Panc1 (cell line): ENCODE measurements at regions not wholly inside any gene's neighbourhood (a gene's known extent, or its start where the extent isn't known, plus 50 kb on each side); places are given as distances from the start of the nearest gene placed in this dataset.

ENCODE experiments used
- ATAC-seq: fragments of 200-7000 bp; cut with Tn5 transposase; 2 replicates; pipeline ENCODE4 v1.9.1; 2020; ENCODE audit warnings: mild to moderate bottlenecking, moderate library complexity
- BruUV-seq: library from RNA; stranded (reverse); fragments of 400-500 nt; replicated peaks from 2 replicates; lab custom pipeline; 2021; lab: Mats Ljungman, UMichigan
- CTCF ChIA-PET: fragments of 300-600 bp; sonication (Branson Sonifier 250); formaldehyde crosslinking; loops from one replicate; lab custom pipeline; 2022; ENCODE audit warnings: antibody characterized with exemption; lab: Charles Lee
- POLR2A ChIA-PET: fragments of 300-600 bp; sonication (Branson Sonifier 250); formaldehyde crosslinking; loops from one replicate; lab custom pipeline; 2022; ENCODE audit warnings: antibody characterized with exemption; lab: Charles Lee
- DNase-seq: peaks from one replicate; pipeline ENCODE4 v3.0.0-alpha.2; 2010; ENCODE audit warnings: low read depth, low spot score
- H3K27ac ChIP-seq: 2 replicates; pipeline ENCODE4 v1.5.1; 2011; ENCODE audit warnings: mild to moderate bottlenecking, low read length, inconsistent platforms
- H3K27me3 ChIP-seq: fragments of 200-500 bp; sonication (Bioruptor generic); 2 replicates; pipeline ENCODE4 v1.6.0; 2014; ENCODE audit warnings: low read length, inconsistent platforms; ENCODE audit not compliant: control insufficient read depth, insufficient read depth
- H3K36me3 ChIP-seq: fragments of 200-500 bp; sonication (Bioruptor generic); 2 replicates; pipeline ENCODE4 v1.5.1; 2014; ENCODE audit warnings: inconsistent platforms, mild to moderate bottlenecking, low read length, moderate library complexity; ENCODE audit not compliant: control insufficient read depth, insufficient read depth
- H3K4me1 ChIP-seq: 2 replicates; pipeline ENCODE4 v1.5.1; 2011; ENCODE audit warnings: inconsistent platforms, mild to moderate bottlenecking, low read length, moderate library complexity; ENCODE audit not compliant: control insufficient read depth, insufficient read depth
- H3K4me3 ChIP-seq, 2 experiments: 2 replicates each; pipeline ENCODE4 v1.5.1; 2011 to 2012; ENCODE audit warnings: low read depth in 2 of 2, low read length in 2 of 2, mild to moderate bottlenecking in 2 of 2, inconsistent platforms in 1 of 2, moderate library complexity in 1 of 2
- H3K9me3 ChIP-seq: fragments of 200-500 bp; sonication (Bioruptor generic); 2 replicates; pipeline ENCODE4 v1.5.1; 2014; ENCODE audit warnings: low read depth, mild to moderate bottlenecking, inconsistent platforms, low read length, moderate library complexity; ENCODE audit not compliant: control insufficient read depth, insufficient read depth
- CTCF ChIP-seq: fragments of 450-650 bp; IDR thresholded peaks from 2 replicates; pipeline ENCODE4 v1.5.1; 2017; ENCODE audit warnings: mild to moderate bottlenecking
- POLR2AphosphoS5 ChIP-seq: IDR thresholded peaks from 2 replicates; pipeline ENCODE4 v1.6.1; 2012; ENCODE audit warnings: mild to moderate bottlenecking, low read depth, low read length, moderate library complexity
- REST ChIP-seq, 2 experiments: IDR thresholded peaks; 2 replicates each; pipeline ENCODE4 v1.6.1; 2011 to 2012; ENCODE audit warnings: low read depth in 2 of 2, control low read depth in 1 of 2, low read length in 1 of 2, mild to moderate bottlenecking in 1 of 2, moderate library complexity in 1 of 2; ENCODE audit not compliant: insufficient read depth in 1 of 2
- SIN3A ChIP-seq: IDR thresholded peaks from 2 replicates; pipeline ENCODE4 v1.6.1; 2012; ENCODE audit warnings: low read depth, mild to moderate bottlenecking, low read length, moderate library complexity, borderline replicate concordance; ENCODE audit not compliant: insufficient read depth
- TCF7L2 ChIP-seq: IDR thresholded peaks from 2 replicates; pipeline ENCODE4 v1.6.1; 2011; ENCODE audit warnings: mild to moderate bottlenecking, low read depth, low read length, inconsistent platforms
- in situ Hi-C: cut with HindIII; loops from 2 replicates; pipeline ENCODE4 v1.10.0; 2016; ENCODE audit warnings: low sequenced_read_pairs, low pct_unique_long_range_greater_than_20kb
- intact Hi-C: fragments of 100-400 bp; cut with micrococcal nuclease; formaldehyde crosslinking; loops from one replicate; pipeline ENCODE4 v1.10.0; 2022; ENCODE audit not compliant: unreplicated experiment

DNA sequence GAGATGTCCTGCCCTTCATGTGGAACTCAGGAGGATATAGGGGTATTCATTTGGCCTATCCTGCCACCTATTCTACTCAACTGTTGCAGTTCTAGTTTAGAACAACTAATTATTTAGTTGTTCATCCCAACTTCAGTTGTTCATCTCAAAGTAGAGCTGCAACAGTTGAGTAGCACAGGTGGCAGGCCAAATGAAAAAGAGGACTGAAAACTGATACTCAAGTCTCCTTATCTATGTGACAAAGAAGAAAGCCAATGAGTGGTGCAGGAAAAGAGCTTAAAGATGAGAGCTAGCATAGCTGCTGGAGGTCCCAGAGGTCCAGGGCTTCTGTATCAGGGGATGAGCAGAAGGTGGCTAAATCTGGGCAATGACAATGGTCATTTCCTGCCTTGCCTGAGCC, 148.9 kb upstream of the KITLG start:
- no TSS peak for BruUV-seq
- H3K4me3 ChIP-seq: no peak overlapping the region
- H3K27ac ChIP-seq: no peak overlapping the region
- ChIA-PET CTCF (no interaction called here), POLR2A (no interaction called here)
- no peaks in the 10 kb centered on the region for H3K4me1 ChIP-seq
- in situ Hi-C loops: no loop called here
- no peaks in the 10 kb centered on the region for H3K27me3 ChIP-seq
- DNase-seq (no peak), ATAC-seq (no peak)
- TF ChIP-seq TCF7L2 (no peak), REST (IDR thresholded peaks at IDR 0.05; ENCODE audit: insufficient read depth in 1 of 2, low read depth in 2 of 2, low read length in 1 of 2) (no peak), POLR2AphosphoS5 (no peak), SIN3A (no peak), CTCF (no peak)
- H3K9me3 ChIP-seq: no peaks in the 10 kb centered on the region
- no peaks in the 10 kb centered on the region for H3K36me3 ChIP-seq
- intact Hi-C loops: no loop called here

GRCh38 chr12:88726806-88727720, 146.8 kb upstream of the KITLG start:
- peak; percentile 2 for DNase-seq
- no peak for TF ChIP-seq POLR2AphosphoS5
- no peak for TF ChIP-seq REST (IDR thresholded peaks at IDR 0.05; ENCODE audit: insufficient read depth in 1 of 2, low read depth in 2 of 2, low read length in 1 of 2)
- no peak for TF ChIP-seq CTCF
- TF ChIP-seq SIN3A: no peak
- TF ChIP-seq TCF7L2: no peak
- Histone ChIP-seq H3K4me3 (no peak overlapping the region), H3K9me3 (no peaks in the 10 kb centered on the region), H3K27me3 (no peaks in the 10 kb centered on the region), H3K27ac (no peak overlapping the region), H3K4me1 (no peaks in the 10 kb centered on the region), H3K36me3 (no peaks in the 10 kb centered on the region)
- CTCF ChIA-PET: no interaction called here
- intact Hi-C loops (no loop called here), in situ Hi-C loops (no loop called here)
- BruUV-seq: no TSS peak
- no peak for ATAC-seq
- POLR2A ChIA-PET: no interaction called here
